ENCODE measurements at regions not wholly inside any gene's neighbourhood (a gene's known extent, or its start where the extent isn't known, plus 50 kb on each side); places are given as distances from the start of the nearest gene placed in this dataset.
A peak's percentile ranks its signal among the peaks of the same experiment; 100 is the strongest.

GRCh38 chr9:91130796-91131318 lies 230.9 kb downstream of the AUH start:
- DNase-seq (ENCODE audit: low read depth, low spot score): no peak

- DNase-seq (ENCODE audit: low read depth, low spot score): no peak
Measured at GRCh38 chr9:91131433-91131839, 230.3 kb downstream of the AUH start.

GRCh38 chr9:91132576-91133073 lies 229.1 kb downstream of the AUH start:
- DNase-seq (ENCODE audit: low read depth, low spot score): no peak

- no peak for DNase-seq (ENCODE audit: low read depth, low spot score)
Measured at GRCh38 chr9:91134608-91135007, 227.1 kb downstream of the AUH start.

GRCh38 chr9:91137391-91137790 lies 224.3 kb downstream of the AUH start:
- no peak for DNase-seq (ENCODE audit: low read depth, low spot score)

- DNase-seq (ENCODE audit: low read depth, low spot score): no peak
Measured at GRCh38 chr9:91138760-91139159, 223.0 kb downstream of the AUH start.

- no peak for DNase-seq (ENCODE audit: low read depth, low spot score)
Measured at GRCh38 chr9:91141407-91141965, 220.2 kb downstream of the AUH start.

GRCh38 chr9:91143162-91143561 lies 218.6 kb downstream of the AUH start:
- no peak for DNase-seq (ENCODE audit: low read depth, low spot score)

GRCh38 chr9:91143642-91144041 lies 218.1 kb downstream of the AUH start:
- DNase-seq (ENCODE audit: low read depth, low spot score): no peak

GRCh38 chr9:91144769-91145168 lies 216.9 kb downstream of the AUH start:
- DNase-seq (ENCODE audit: low read depth, low spot score): no peak

- DNase-seq (ENCODE audit: low read depth, low spot score): no peak
Measured at GRCh38 chr9:91145496-91145895, 216.2 kb downstream of the AUH start.

- no peak for DNase-seq (ENCODE audit: low read depth, low spot score)
Measured at GRCh38 chr9:91146391-91147019, 215.2 kb downstream of the AUH start.

GRCh38 chr9:91147079-91147708 lies 214.5 kb downstream of the AUH start:
- DNase-seq (ENCODE audit: low read depth, low spot score): peak; percentile 25

- no peak for DNase-seq (ENCODE audit: low read depth, low spot score)
Measured at GRCh38 chr9:91148306-91148705, 213.4 kb downstream of the AUH start.

- DNase-seq (ENCODE audit: low read depth, low spot score): no peak
Measured at GRCh38 chr9:91150273-91150997, 211.3 kb downstream of the AUH start.

- DNase-seq (ENCODE audit: low read depth, low spot score): no peak
Measured at GRCh38 chr9:91150998-91151717, 210.6 kb downstream of the AUH start.

GRCh38 chr9:91151718-91152095 lies 210.0 kb downstream of the AUH start:
- no peak for DNase-seq (ENCODE audit: low read depth, low spot score)

- no peak for DNase-seq (ENCODE audit: low read depth, low spot score)
Measured at GRCh38 chr9:91154686-91155085, 207.0 kb downstream of the AUH start.

GRCh38 chr9:91155181-91155580 lies 206.5 kb downstream of the AUH start:
- no peak for DNase-seq (ENCODE audit: low read depth, low spot score)

- DNase-seq (ENCODE audit: low read depth, low spot score): no peak
Measured at GRCh38 chr9:91155746-91156376, 205.9 kb downstream of the AUH start.

Data from ELF-1 (cell line).